Esophagus muscularis mucosa (tissue), 4 donors: ENCODE measurements at regions not wholly inside any gene's neighbourhood (a gene's known extent, or its start where the extent isn't known, plus 50 kb on each side); places are given as distances from the start of the nearest gene placed in this dataset.
"Not testable (repeated sequence)": the region's sequence is repeated elsewhere in the genome, so short reads cannot be mapped to it uniquely, and the experiment has no call there.

ENCODE experiments used
- DNase-seq: peaks from one replicate; pipeline ENCODE4 v3.0.0-alpha.2; 2017; ENCODE audit errors: extremely low spot score
- H3K27ac ChIP-seq, 4 donors: fragments of 200-600 bp; sonication (generic); replicated peaks in 1 of 4; 1 replicate in 3 of 4; 2 replicates in 1 of 4; pipeline ENCODE4 v1.5.1; 2016 to 2019; ENCODE audit warnings: mild to moderate bottlenecking in 1 of 4
- H3K27me3 ChIP-seq, 4 donors: fragments of 200-600 bp; sonication (generic); one replicate each; pipeline versions ENCODE4 v1.5.1 to v1.6.0; 2016 to 2019
- H3K36me3 ChIP-seq, 4 donors: fragments of 200-600 bp; sonication (generic); one replicate each; pipeline ENCODE4 v1.5.1; 2016 to 2019
- H3K4me1 ChIP-seq, 4 donors: fragments of 200-600 bp; sonication (generic); one replicate each; pipeline ENCODE4 v1.5.1; 2016 to 2019
- H3K4me3 ChIP-seq, 4 donors: fragments of 200-600 bp; sonication (generic); 1 replicate in 2 of 4; 2 replicates in 2 of 4; pipeline ENCODE4 v1.5.1; 2016 to 2019; ENCODE audit warnings: mild to moderate bottlenecking in 4 of 4, moderate library complexity in 1 of 4
- H3K9me3 ChIP-seq, 4 donors: fragments of 200-600 bp; sonication (generic); 1 replicate in 3 of 4; 2 replicates in 1 of 4; pipeline ENCODE4 v1.5.1; 2016 to 2019
- WGBS: methylation state at CpG from one replicate; pipeline ENCODE4 v1.1.5; 2018; 5-methylcytosine and 5-hydroxymethylcytosine counted together
- intact Hi-C: fragments of 100-400 bp; cut with DNase I; formaldehyde crosslinking; loops from one replicate; pipeline ENCODE4 v1.15.1; 2023

GRCh38 chr9:66820014-66820660 is 80.4 kb upstream of the ZNF658 start:
- H3K36me3 ChIP-seq, H3K4me1 ChIP-seq, DNase-seq, H3K27me3 ChIP-seq, intact Hi-C loops, H3K27ac ChIP-seq, H3K4me3 ChIP-seq, H3K9me3 ChIP-seq: not testable (repeated sequence)
- 93% methylated on average over 4 of the region's 5 CpGs for WGBS

- H3K27me3 ChIP-seq, intact Hi-C loops, H3K27ac ChIP-seq, H3K9me3 ChIP-seq, H3K4me1 ChIP-seq, H3K36me3 ChIP-seq, DNase-seq, H3K4me3 ChIP-seq: not testable (repeated sequence)
- 89% methylated on average over 6 of the region's 6 CpGs for whole genome bisulfite sequencing
Observed at GRCh38 chr9:66824169-66824568, 76.4 kb upstream of the ZNF658 start.

GRCh38 chr9:66829853-66830252 is 70.7 kb upstream of the ZNF658 start:
- H3K9me3 ChIP-seq, H3K27ac ChIP-seq, H3K4me3 ChIP-seq, intact Hi-C loops, DNase-seq, H3K27me3 ChIP-seq, H3K4me1 ChIP-seq, H3K36me3 ChIP-seq: not testable (repeated sequence)
- WGBS, result 100% methylated on average over 6 of the region's 13 CpGs

GRCh38 chr9:66830777-66831497 is 69.6 kb upstream of the ZNF658 start:
- H3K9me3 ChIP-seq, H3K27ac ChIP-seq, H3K27me3 ChIP-seq, intact Hi-C loops, H3K4me1 ChIP-seq, H3K36me3 ChIP-seq, H3K4me3 ChIP-seq, DNase-seq: not testable (repeated sequence)
- WGBS, result no CpG with 5 or more reads among the region's 34 CpGs

- intact Hi-C loops, H3K27ac ChIP-seq, H3K9me3 ChIP-seq, H3K4me1 ChIP-seq, H3K4me3 ChIP-seq, DNase-seq, H3K36me3 ChIP-seq, H3K27me3 ChIP-seq: not testable (repeated sequence)
- WGBS, result 78% methylated on average over 7 of the region's 7 CpGs
Observed at GRCh38 chr9:66832222-66832621, 68.3 kb upstream of the ZNF658 start.

- H3K4me1 ChIP-seq, H3K9me3 ChIP-seq, H3K27me3 ChIP-seq, DNase-seq, H3K27ac ChIP-seq, intact Hi-C loops, H3K4me3 ChIP-seq, H3K36me3 ChIP-seq: not testable (repeated sequence)
- 87% methylated on average over 2 of the region's 9 CpGs for WGBS
Observed at GRCh38 chr9:66837242-66837937, 63.1 kb upstream of the ZNF658 start.
